Erythroblast (primary cell): ENCODE measurements at regions not wholly inside any gene's neighbourhood (a gene's known extent, or its start where the extent isn't known, plus 50 kb on each side); places are given as distances from the start of the nearest gene placed in this dataset.

Experiments used
- GATA1 ChIP-seq: IDR thresholded peaks from 2 replicates; pipeline ENCODE4 v1.6.1; 2011; ENCODE audit warnings: low read depth, mild to moderate bottlenecking, control low read depth, low read length, moderate library complexity
- POLR2A ChIP-seq: IDR thresholded peaks from 2 replicates; pipeline ENCODE4 v1.6.1; 2011; ENCODE audit warnings: mild to moderate bottlenecking, low read length

- TF ChIP-seq POLR2A, result no peak
- TF ChIP-seq GATA1, result no peak
These were observed 967.9 kb upstream of the INTU start for GRCh38 chr4:126664839-126665238.
